Natural killer cell (primary cell): ENCODE measurements at regions not wholly inside any gene's neighbourhood (a gene's known extent, or its start where the extent isn't known, plus 50 kb on each side); places are given as distances from the start of the nearest gene placed in this dataset.

ENCODE experiments used
- ATAC-seq, 3 donors: fragments of 150-1000 bp in 2 of 3; fragments of 200-7000 bp in 1 of 3; cut with Tn5 transposase; 1 replicate in 1 of 3; 2 replicates in 2 of 3; pipeline ENCODE4 v1.10.0; 2021; ENCODE audit warnings: mild to moderate bottlenecking in 2 of 3, moderate library complexity in 2 of 3
- DNase-seq, 2 donors: peaks; one replicate each; pipeline versions ENCODE4 v3.0.0 to v3.0.0-alpha.2; 2013 to 2021; ENCODE audit warnings: mixed read lengths in 1 of 2
- H3K27ac ChIP-seq: one replicate; pipeline ENCODE4 v1.5.1; 2013; ENCODE audit warnings: mild to moderate bottlenecking, low read length
- H3K27me3 ChIP-seq: one replicate; pipeline ENCODE4 v1.6.1; 2013; ENCODE audit warnings: low read length; ENCODE audit not compliant: control insufficient read depth, insufficient read depth
- H3K36me3 ChIP-seq: one replicate; pipeline ENCODE4 v1.6.1; 2013; ENCODE audit warnings: low read length; ENCODE audit not compliant: control insufficient read depth, insufficient read depth
- H3K4me1 ChIP-seq: one replicate; pipeline ENCODE4 v1.6.1; 2013; ENCODE audit warnings: low read length; ENCODE audit not compliant: control insufficient read depth, insufficient read depth
- H3K4me3 ChIP-seq: one replicate; pipeline ENCODE4 v1.5.1; 2013; ENCODE audit warnings: low read length
- H3K9me3 ChIP-seq: one replicate; pipeline ENCODE4 v1.6.1; 2013; ENCODE audit warnings: low read length; ENCODE audit not compliant: control insufficient read depth, insufficient read depth
- H3K27ac Mint-ChIP-seq, 2 donors: one replicate each; pipeline ENCODE4 v1.8.0; 2022; ENCODE audit warnings: mild to moderate bottlenecking in 2 of 2, mixed read lengths in 2 of 2, moderate library complexity in 1 of 2
- H3K27me3 Mint-ChIP-seq, 2 donors: one replicate each; pipeline ENCODE4 v1.8.0; 2022; ENCODE audit warnings: low read depth in 2 of 2, mixed read lengths in 2 of 2
- H3K36me3 Mint-ChIP-seq: one replicate; pipeline ENCODE4 v1.8.0; 2022; ENCODE audit warnings: mixed read lengths
- H3K4me1 Mint-ChIP-seq, 2 donors: one replicate each; pipeline ENCODE4 v1.8.0; 2022; ENCODE audit warnings: mixed read lengths in 2 of 2
- H3K4me3 Mint-ChIP-seq: one replicate; pipeline ENCODE4 v1.8.0; 2022; ENCODE audit warnings: mild to moderate bottlenecking, moderate library complexity, mixed read lengths
- H3K9me3 Mint-ChIP-seq, 2 donors: one replicate each; pipeline ENCODE4 v1.8.0; 2022; ENCODE audit warnings: mixed read lengths in 2 of 2
- WGBS: methylation state at CpG from one replicate; pipeline ENCODE4 v1.1.7; 2013; ENCODE audit warnings: missing lambda C conversion rate; ENCODE audit not compliant: insufficient coverage; 5-methylcytosine and 5-hydroxymethylcytosine counted together
- intact Hi-C: fragments of 100-400 bp; cut with micrococcal nuclease; formaldehyde crosslinking; loops from one replicate; pipeline ENCODE4 v1.14.2; 2022
- TF ChIP-seq, protein P1 (sequence below): fragments of 200-600 bp; IDR thresholded peaks from one replicate; pipeline ENCODE4 v1.8.0; 2022; ENCODE audit warnings: antibody characterized with exemption

DNA sequence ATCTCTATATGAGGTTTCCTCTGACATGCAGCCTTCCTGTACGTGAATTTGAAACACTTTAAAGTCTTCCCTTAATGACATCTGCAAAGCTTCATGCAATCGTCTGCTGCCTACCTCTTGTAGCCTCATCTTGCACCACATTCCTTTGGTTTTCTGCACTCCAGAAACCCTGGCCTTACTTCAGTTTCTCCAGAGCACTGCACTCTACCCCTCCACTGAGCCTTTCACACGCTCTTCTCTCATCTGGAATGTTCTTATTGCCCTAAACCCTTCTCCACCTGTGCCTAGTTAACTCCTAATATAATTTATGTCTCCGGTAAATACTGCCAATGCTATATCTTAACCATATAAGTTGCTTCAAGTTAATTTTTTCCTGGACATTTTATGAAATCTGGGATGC, 168.8 kb upstream of the SLC27A6 start:
- H3K27me3 ChIP-seq, result no peaks in the 10 kb centered on the region
- H3K36me3 ChIP-seq, result no peaks in the 10 kb centered on the region
- Mint-ChIP-seq H3K27ac (no peak overlapping the region), H3K27me3 (no peaks in the 10 kb centered on the region), H3K4me3 (no peak overlapping the region), H3K36me3 (no peaks in the 10 kb centered on the region), H3K9me3 (peaks cover 13 to 15% of the 10 kb centered on the region in 2 donors), H3K4me1 (no peaks in the 10 kb centered on the region)
- intact Hi-C loops, result no loop called here
- ATAC-seq (no peak), DNase-seq (no peak)
- H3K9me3 ChIP-seq, result no peaks in the 10 kb centered on the region
- no peak overlapping the region for H3K4me3 ChIP-seq
- no peaks in the 10 kb centered on the region for H3K4me1 ChIP-seq
- no peak overlapping the region for H3K27ac ChIP-seq
- WGBS, result 78% methylated on average over 4 of the region's 4 CpGs
- TF ChIP-seq, protein P1, sequence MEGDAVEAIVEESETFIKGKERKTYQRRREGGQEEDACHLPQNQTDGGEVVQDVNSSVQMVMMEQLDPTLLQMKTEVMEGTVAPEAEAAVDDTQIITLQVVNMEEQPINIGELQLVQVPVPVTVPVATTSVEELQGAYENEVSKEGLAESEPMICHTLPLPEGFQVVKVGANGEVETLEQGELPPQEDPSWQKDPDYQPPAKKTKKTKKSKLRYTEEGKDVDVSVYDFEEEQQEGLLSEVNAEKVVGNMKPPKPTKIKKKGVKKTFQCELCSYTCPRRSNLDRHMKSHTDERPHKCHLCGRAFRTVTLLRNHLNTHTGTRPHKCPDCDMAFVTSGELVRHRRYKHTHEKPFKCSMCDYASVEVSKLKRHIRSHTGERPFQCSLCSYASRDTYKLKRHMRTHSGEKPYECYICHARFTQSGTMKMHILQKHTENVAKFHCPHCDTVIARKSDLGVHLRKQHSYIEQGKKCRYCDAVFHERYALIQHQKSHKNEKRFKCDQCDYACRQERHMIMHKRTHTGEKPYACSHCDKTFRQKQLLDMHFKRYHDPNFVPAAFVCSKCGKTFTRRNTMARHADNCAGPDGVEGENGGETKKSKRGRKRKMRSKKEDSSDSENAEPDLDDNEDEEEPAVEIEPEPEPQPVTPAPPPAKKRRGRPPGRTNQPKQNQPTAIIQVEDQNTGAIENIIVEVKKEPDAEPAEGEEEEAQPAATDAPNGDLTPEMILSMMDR, result no peak

- Mint-ChIP-seq H3K4me3 (no peak overlapping the region), H3K4me1 (no peaks in the 10 kb centered on the region), H3K36me3 (no peaks in the 10 kb centered on the region), H3K27me3 (no peaks in the 10 kb centered on the region), H3K9me3 (peaks cover 12 to 15% of the 10 kb centered on the region in 2 donors), H3K27ac (no peak overlapping the region)
- Histone ChIP-seq H3K36me3 (no peaks in the 10 kb centered on the region), H3K4me3 (no peak overlapping the region), H3K4me1 (no peaks in the 10 kb centered on the region), H3K27me3 (no peaks in the 10 kb centered on the region), H3K9me3 (no peaks in the 10 kb centered on the region), H3K27ac (no peak overlapping the region)
- intact Hi-C loops, result no loop called here
- DNase-seq, result no peak
- TF ChIP-seq, protein P1, result no peak
- no peak for ATAC-seq
These were observed 166.4 kb upstream of the SLC27A6 start for GRCh38 chr5:128798871-128799270.

- WGBS, result 87% methylated on average over 4 of the region's 4 CpGs
- no peaks in the 10 kb centered on the region for H3K27me3 Mint-ChIP-seq
- no peaks in the 10 kb centered on the region for H3K36me3 ChIP-seq
- no peak overlapping the region for H3K4me3 Mint-ChIP-seq
- TF ChIP-seq, protein P1, result no peak
- H3K27ac Mint-ChIP-seq, result no peak overlapping the region
- no peaks in the 10 kb centered on the region for H3K9me3 ChIP-seq
- no peaks in the 10 kb centered on the region for H3K4me1 ChIP-seq
- no peaks in the 10 kb centered on the region for H3K36me3 Mint-ChIP-seq
- intact Hi-C loops, result no loop called here
- no peak overlapping the region for H3K4me3 ChIP-seq
- ATAC-seq (no peak), DNase-seq (no peak)
- no peak overlapping the region for H3K27ac ChIP-seq
- H3K4me1 Mint-ChIP-seq, result no peaks in the 10 kb centered on the region
- H3K9me3 Mint-ChIP-seq, result peaks cover 14 to 15% of the 10 kb centered on the region in 2 donors
- H3K27me3 ChIP-seq, result no peaks in the 10 kb centered on the region
These were observed 165.3 kb upstream of the SLC27A6 start for GRCh38 chr5:128799945-128800344.

- Mint-ChIP-seq H3K4me3 (no peak overlapping the region), H3K27me3 (no peaks in the 10 kb centered on the region), H3K27ac (no peak overlapping the region), H3K4me1 (no peaks in the 10 kb centered on the region), H3K36me3 (no peaks in the 10 kb centered on the region), H3K9me3 (peaks cover 14 to 15% of the 10 kb centered on the region in 2 donors)
- intact Hi-C loops, result no loop called here
- Histone ChIP-seq H3K4me3 (no peak overlapping the region), H3K4me1 (no peaks in the 10 kb centered on the region), H3K27ac (no peak overlapping the region), H3K36me3 (no peaks in the 10 kb centered on the region), H3K27me3 (no peaks in the 10 kb centered on the region), H3K9me3 (no peaks in the 10 kb centered on the region)
- ATAC-seq (no peak), DNase-seq (no peak)
- TF ChIP-seq, protein P1, result no peak
- 73% methylated on average over 1 of the region's 1 CpG for WGBS
These were observed 164.9 kb upstream of the SLC27A6 start for GRCh38 chr5:128800377-128800776.
